BE2C (cell line): ENCODE measurements at regions not wholly inside any gene's neighbourhood (a gene's known extent, or its start where the extent isn't known, plus 50 kb on each side); places are given as distances from the start of the nearest gene placed in this dataset.
"Not testable (repeated sequence)": the region's sequence is repeated elsewhere in the genome, so short reads cannot be mapped to it uniquely, and the experiment has no call there.

Experiments
- DNase-seq: peaks from one replicate; pipeline ENCODE4 v3.0.0-alpha.2; 2020
- H3K27me3 ChIP-seq: fragments of 250-450 bp; sonication (Bioruptor Pico); 2 replicates; pipeline ENCODE4 v1.5.1; 2020; ENCODE audit warnings: mild to moderate bottlenecking
- H3K36me3 ChIP-seq: fragments of 250-450 bp; sonication (Bioruptor Pico); 2 replicates; pipeline ENCODE4 v1.5.1; 2020; ENCODE audit warnings: mild to moderate bottlenecking
- H3K4me1 ChIP-seq: fragments of 250-450 bp; sonication (Bioruptor Pico); 2 replicates; pipeline ENCODE4 v1.5.1; 2020
- H3K4me3 ChIP-seq: 2 replicates; pipeline ENCODE4 v1.5.1; 2011; ENCODE audit warnings: low read depth, low read length
- H3K9me3 ChIP-seq: fragments of 250-450 bp; sonication (Bioruptor Pico); 2 replicates; pipeline ENCODE4 v1.5.1; 2020
- TF ChIP-seq, protein P1 (sequence below): IDR thresholded peaks from 2 replicates; pipeline ENCODE4 v1.5.1; 2012; ENCODE audit warnings: mild to moderate bottlenecking, low read depth, low read length

DNA sequence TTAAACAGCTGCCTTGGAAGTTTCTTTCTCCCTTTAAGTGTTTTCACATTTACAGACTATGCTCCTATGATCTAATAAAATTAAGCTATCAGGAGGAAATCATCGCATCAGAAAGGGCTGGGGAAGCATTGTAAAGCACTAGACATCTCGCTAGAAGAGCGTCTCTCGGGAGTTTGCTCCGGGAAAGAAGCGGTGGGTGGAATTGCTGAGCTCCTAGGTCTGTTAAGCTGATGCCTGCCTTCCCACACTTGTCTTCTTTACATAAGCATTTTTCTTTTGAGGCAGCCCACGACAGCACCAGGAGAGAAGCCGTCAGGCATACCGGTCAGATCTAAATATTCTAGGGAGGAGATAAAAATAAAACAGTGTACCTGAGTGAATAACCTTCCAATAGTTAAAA lies 541.7 kb upstream of the TUSC1 start:
- TF ChIP-seq, protein P1, sequence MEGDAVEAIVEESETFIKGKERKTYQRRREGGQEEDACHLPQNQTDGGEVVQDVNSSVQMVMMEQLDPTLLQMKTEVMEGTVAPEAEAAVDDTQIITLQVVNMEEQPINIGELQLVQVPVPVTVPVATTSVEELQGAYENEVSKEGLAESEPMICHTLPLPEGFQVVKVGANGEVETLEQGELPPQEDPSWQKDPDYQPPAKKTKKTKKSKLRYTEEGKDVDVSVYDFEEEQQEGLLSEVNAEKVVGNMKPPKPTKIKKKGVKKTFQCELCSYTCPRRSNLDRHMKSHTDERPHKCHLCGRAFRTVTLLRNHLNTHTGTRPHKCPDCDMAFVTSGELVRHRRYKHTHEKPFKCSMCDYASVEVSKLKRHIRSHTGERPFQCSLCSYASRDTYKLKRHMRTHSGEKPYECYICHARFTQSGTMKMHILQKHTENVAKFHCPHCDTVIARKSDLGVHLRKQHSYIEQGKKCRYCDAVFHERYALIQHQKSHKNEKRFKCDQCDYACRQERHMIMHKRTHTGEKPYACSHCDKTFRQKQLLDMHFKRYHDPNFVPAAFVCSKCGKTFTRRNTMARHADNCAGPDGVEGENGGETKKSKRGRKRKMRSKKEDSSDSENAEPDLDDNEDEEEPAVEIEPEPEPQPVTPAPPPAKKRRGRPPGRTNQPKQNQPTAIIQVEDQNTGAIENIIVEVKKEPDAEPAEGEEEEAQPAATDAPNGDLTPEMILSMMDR, result no peak
- H3K4me1 ChIP-seq, result no peaks in the 10 kb centered on the region
- H3K4me3 ChIP-seq, result peak overlapping the region; percentile 9
- H3K27me3 ChIP-seq, result no peaks in the 10 kb centered on the region
- peaks cover 3% of the 10 kb centered on the region; the same call in 1 of the 2 replicates for H3K9me3 ChIP-seq
- DNase-seq, result peak; percentile 34
- H3K36me3 ChIP-seq, result no peaks in the 10 kb centered on the region

DNA sequence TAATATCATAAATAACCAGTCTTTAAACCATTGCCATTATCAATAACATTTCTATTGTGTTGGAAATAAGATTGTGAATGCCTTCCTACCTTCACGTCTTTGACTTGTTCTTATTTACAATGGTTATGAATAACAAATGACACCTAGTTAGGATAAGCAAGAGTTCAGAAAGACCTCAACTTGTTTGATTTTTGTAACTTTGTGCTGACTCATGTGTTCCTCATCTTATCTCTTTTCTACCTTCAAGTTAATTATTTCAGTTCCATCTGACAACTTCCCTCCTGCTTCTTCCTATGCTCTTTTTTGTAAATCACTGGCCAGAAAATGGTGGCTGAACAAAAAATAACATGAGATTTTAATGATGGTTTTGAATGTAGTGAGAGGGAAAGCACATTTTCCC lies 538.5 kb upstream of the TUSC1 start:
- TF ChIP-seq, protein P1, result no peak
- H3K36me3 ChIP-seq, result no peaks in the 10 kb centered on the region
- H3K4me3 ChIP-seq, result no peak overlapping the region
- H3K27me3 ChIP-seq, result no peaks in the 10 kb centered on the region
- no peak for DNase-seq
- H3K9me3 ChIP-seq, result peaks cover 3% of the 10 kb centered on the region; the same call in 1 of the 2 replicates
- no peaks in the 10 kb centered on the region for H3K4me1 ChIP-seq

DNA sequence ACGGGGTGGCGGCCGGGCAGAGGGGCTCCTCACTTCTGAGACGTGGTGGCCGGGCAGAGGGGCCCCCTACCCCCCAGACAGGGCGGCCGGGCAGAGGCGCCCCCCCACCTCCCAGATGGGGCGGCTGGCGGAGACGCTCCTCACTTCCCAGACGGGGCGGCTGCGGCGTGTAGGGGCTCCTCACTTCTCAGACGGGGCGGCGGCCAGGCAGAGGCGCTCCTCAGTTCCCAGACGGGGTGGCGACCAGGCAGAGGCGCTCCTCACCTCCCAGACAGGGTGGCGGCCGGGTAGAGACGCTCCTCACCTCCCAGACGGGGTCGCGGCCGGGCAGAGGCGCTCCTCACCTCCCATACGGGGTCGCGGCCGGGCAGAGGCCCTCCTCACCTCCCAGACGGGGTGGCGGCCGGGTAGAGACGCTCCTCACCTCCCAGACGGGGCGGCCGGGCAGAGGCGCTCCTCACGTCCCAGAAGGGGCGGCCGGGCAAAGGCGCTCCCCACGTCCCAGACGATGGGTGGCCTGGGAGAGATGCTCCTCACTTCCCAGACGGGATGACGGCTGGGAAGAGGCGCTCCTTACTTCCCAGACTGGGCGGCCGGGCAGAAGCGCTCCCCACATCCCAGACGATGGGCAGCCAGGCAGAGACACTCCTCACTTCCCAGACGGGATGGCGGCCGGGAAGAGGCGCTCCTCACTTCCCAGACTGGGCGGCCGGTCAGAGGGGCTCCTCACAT lies 536.6 kb upstream of the TUSC1 start:
- not testable (repeated sequence) for H3K27me3 ChIP-seq, H3K4me1 ChIP-seq, H3K4me3 ChIP-seq, H3K9me3 ChIP-seq, H3K36me3 ChIP-seq, DNase-seq

DNA sequence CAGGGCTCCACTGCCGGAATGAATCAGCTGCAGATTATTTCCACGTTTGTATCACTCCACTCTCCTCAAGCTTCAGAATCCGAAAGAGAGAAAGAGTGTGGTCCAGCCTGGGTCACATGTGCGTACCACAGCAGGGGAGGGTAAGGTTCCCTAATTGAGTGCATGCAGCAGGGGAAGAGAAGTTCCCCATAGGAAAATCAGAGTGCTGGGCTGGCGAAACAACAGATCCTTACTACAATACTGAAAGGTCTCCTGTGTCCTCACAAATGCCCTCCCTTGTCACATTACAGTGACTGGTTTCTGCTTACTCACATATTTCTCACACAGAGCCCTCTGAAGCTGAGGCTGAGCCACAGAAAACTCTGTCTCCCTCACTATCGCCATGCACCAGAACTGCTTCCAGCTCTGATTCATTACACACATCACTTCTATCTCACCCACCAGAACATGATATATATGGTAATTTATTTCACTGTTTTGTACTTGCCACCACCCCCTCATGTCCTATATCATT lies 532.2 kb upstream of the TUSC1 start:
- TF ChIP-seq, protein P1, result no peak
- Histone ChIP-seq H3K36me3 (no peaks in the 10 kb centered on the region), H3K9me3 (no peaks in the 10 kb centered on the region), H3K4me3 (no peak overlapping the region), H3K4me1 (peaks cover 6% of the 10 kb centered on the region; the same call in 1 of the 2 replicates), H3K27me3 (no peaks in the 10 kb centered on the region)
- no peak for DNase-seq

DNA sequence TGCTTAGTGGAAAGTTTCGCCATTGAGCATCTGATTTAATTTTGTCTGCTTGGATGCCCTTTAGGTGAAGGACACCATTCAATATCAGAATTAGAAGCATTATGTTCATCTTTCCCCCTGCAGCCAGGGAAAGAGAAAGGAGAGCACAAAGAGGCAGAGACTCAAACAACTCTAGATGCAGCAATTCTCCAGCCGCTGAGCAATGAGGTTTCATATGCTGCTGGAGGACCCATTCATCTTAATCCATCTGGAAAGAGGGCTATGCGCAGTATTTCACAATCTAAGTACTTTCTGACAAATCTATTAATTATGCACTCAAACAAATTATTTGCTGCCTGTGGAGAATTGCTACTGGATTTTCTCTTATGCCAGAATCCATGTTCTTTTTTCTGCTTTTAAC lies 527.0 kb upstream of the TUSC1 start:
- TF ChIP-seq, protein P1, result no peak
- no peaks in the 10 kb centered on the region; the same call in 1 of the 2 replicates for H3K4me1 ChIP-seq
- H3K4me3 ChIP-seq, result no peak overlapping the region
- H3K27me3 ChIP-seq, result no peaks in the 10 kb centered on the region
- H3K9me3 ChIP-seq, result no peaks in the 10 kb centered on the region
- no peak for DNase-seq
- H3K36me3 ChIP-seq, result no peaks in the 10 kb centered on the region

DNA sequence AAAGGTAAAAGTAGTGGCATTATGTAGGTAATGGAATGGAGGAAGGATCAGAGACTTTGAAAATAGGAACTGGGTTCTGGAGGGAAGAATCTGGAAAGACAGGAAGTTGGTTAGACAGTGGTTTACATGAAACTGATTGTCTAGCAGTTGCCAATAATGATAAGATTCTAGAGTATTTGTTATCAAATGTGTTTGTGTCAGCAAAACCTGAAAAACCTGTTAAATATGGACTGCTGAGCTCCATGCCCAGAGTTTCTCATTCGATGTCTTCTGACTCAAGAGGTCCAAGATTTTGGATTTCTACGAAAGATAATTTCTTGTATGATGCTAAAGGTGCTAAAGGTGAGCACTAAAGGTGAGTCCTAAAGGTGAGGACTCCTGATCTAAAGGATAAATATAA lies 515.0 kb upstream of the TUSC1 start:
- no peaks in the 10 kb centered on the region for H3K4me1 ChIP-seq
- no peak for DNase-seq
- no peaks in the 10 kb centered on the region for H3K9me3 ChIP-seq
- TF ChIP-seq, protein P1, result no peak
- H3K4me3 ChIP-seq, result no peak overlapping the region
- no peaks in the 10 kb centered on the region for H3K27me3 ChIP-seq
- H3K36me3 ChIP-seq, result no peaks in the 10 kb centered on the region
